GM20000 (cell line): ENCODE measurements at regions not wholly inside any gene's neighbourhood (a gene's known extent, or its start where the extent isn't known, plus 50 kb on each side); places are given as distances from the start of the nearest gene placed in this dataset.

ENCODE experiments used
- DNase-seq: peaks from one replicate; pipeline ENCODE4 v3.0.0; 2012; ENCODE audit warnings: low spot score
- CTCF ChIP-seq: IDR thresholded peaks from 2 replicates; pipeline ENCODE4 v1.5.1; 2012; ENCODE audit warnings: mild to moderate bottlenecking, control low read depth; ENCODE audit errors: extremely low read depth, missing control alignments

DNA sequence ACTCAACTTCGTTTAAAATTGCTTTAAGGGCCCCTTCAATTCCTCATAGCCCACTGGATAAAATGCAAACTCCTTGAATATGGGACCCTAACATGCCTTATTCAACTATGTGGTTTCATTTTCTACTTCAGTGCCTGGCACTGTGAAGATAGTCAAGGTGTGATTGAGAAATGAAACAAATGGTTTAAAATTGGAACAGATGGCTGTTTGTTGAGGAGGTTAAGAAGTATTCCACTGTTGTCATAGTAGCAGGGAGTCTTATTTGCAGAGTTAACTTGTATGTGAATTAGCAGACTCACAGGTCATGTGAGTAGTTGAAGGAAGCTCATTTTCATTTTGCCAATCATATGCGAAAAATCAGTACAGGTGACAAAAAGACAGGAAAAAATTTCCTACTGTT, 593.3 kb downstream of the KCTD8 start:
- DNase-seq = no peak
- TF ChIP-seq CTCF = no peak

GRCh38 chr4:43864616-43865146, 583.9 kb downstream of the KCTD8 start:
- no peak for DNase-seq
- TF ChIP-seq CTCF = no peak

GRCh38 chr4:43867908-43868307, 580.7 kb downstream of the KCTD8 start:
- no peak for TF ChIP-seq CTCF
- DNase-seq = no peak

DNA sequence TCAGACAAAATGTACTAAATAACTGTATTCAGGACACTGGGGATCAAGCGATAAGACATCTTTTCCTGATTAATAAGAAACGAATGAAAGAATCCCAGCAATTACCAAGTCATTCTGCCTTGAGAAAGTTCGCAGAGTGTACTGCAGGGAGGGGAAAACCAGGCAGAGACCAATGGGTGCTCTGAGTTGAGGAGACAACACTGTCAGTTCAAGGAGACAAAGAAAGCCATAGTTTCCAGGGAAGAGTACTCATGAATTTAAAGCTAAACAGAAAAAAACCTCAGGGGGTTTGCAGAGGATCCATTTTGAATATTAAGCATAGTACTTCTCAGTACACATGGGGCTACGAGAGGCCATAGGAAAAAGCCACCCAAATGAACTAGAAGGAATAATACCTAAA, 573.0 kb downstream of the KCTD8 start:
- no peak for TF ChIP-seq CTCF
- DNase-seq = no peak

- no peak for DNase-seq
- TF ChIP-seq CTCF = no peak
Measured at GRCh38 chr4:43882470-43882869, 566.1 kb downstream of the KCTD8 start.

- no peak for DNase-seq
- no peak for TF ChIP-seq CTCF
Measured at GRCh38 chr4:43886196-43886595, 562.4 kb downstream of the KCTD8 start.

DNA sequence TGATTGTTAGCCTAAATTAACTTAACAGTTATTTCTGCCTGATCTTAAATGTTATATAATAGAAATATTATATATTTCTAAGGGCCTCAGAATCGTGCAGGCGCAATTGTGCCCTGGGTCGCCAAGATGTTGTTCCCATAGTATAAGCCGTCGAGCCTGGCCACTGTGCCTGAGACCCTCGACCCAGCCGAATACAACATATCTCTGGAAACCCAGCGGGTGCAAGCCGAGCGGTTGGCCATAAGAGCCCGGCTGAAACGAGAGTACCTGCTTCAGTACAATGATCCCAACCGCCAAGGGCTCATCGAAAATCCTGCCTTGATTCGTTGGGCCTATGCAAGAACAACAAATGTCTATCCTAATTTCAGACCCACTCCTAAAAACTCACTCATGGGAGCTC, 549.8 kb downstream of the KCTD8 start:
- no peak for DNase-seq
- TF ChIP-seq CTCF = no peak
